Gastrocnemius medialis (tissue), 4 donors: ENCODE measurements at regions not wholly inside any gene's neighbourhood (a gene's known extent, or its start where the extent isn't known, plus 50 kb on each side); places are given as distances from the start of the nearest gene placed in this dataset.

ENCODE experiments used
- CTCF ChIP-seq, 5 experiments: fragments of 450-650 bp in 3 of 5; fragments of 200-600 bp in 2 of 5; sonication (generic) in 2 of 5; IDR thresholded peaks in 4 of 5; conservative IDR thresholded peaks in 1 of 5; 1 replicate in 4 of 5; 2 replicates in 1 of 5; pipeline ENCODE4 v1.5.1; 2016 to 2019; ENCODE audit warnings: antibody characterized with exemption in 5 of 5, mild to moderate bottlenecking in 3 of 5, moderate library complexity in 3 of 5
- POLR2A ChIP-seq, 2 donors: fragments of 450-650 bp; IDR thresholded peaks; one replicate each; pipeline ENCODE4 v1.6.1; 2017; ENCODE audit warnings: antibody characterized with exemption in 2 of 2, mild to moderate bottlenecking in 2 of 2, moderate library complexity in 2 of 2

GRCh38 chr6:115270953-115271352 lies 789.7 kb downstream of the FRK start:
- TF ChIP-seq CTCF (IDR thresholded peaks at IDR 0.05 in 4 of 5, conservative IDR thresholded peaks at IDR 0.05 in 1 of 5), result no peak
- TF ChIP-seq POLR2A (IDR thresholded peaks at IDR 0.05), result no peak
